SK-N-SH (cell line): ENCODE measurements at regions not wholly inside any gene's neighbourhood (a gene's known extent, or its start where the extent isn't known, plus 50 kb on each side); places are given as distances from the start of the nearest gene placed in this dataset.

Experiments
- CTCF ChIA-PET: fragments of 300-600, 350-600 bp; formaldehyde crosslinking; extraction: SDS; loops from one replicate; lab custom pipeline; 2021; lab: Yijun Ruan, JAX
- POLR2A ChIA-PET: fragments of 350-600 bp; sonication (Branson Sonifier 250); formaldehyde crosslinking; extraction: SDS; loops from one replicate; lab custom pipeline; 2020; ENCODE audit warnings: antibody characterized with exemption, inconsistent platforms; lab: Yijun Ruan, JAX
- DNase-seq: peaks from one replicate; pipeline ENCODE4 v3.0.0; 2012
- H2AFZ ChIP-seq: fragments of 200-600 bp; sonication (generic); 2 replicates; pipeline ENCODE4 v1.8.1; 2016; ENCODE audit warnings: antibody characterized with exemption, mild to moderate bottlenecking, low read depth
- H3F3A ChIP-seq: fragments of 200-600 bp; sonication (generic); replicated peaks from 2 replicates; pipeline ENCODE3; 2016; ENCODE audit warnings: antibody characterized with exemption, mild to moderate bottlenecking; ENCODE audit not compliant: insufficient read depth
- H3K27ac ChIP-seq, 2 experiments: fragments of 200-500 bp in 1 of 2; fragments of 200-600 bp in 1 of 2; sonication (Bioruptor generic) in 1 of 2; sonication (generic), shearing (Covaris generic) in 1 of 2; 2 replicates each; pipeline versions ENCODE4 v1.5.1 to v1.6.1; 2014 to 2016; ENCODE audit warnings: low read depth in 2 of 2, inconsistent platforms in 1 of 2, low read length in 1 of 2, mild to moderate bottlenecking in 1 of 2, mixed read lengths in 1 of 2
- H3K27me3 ChIP-seq: fragments of 200-600 bp; sonication (generic), shearing (Covaris generic); 2 replicates; pipeline ENCODE4 v1.6.1; 2016; ENCODE audit warnings: mixed run types; ENCODE audit not compliant: insufficient read depth
- H3K36me3 ChIP-seq, 2 experiments: fragments of 200-500 bp in 1 of 2; fragments of 200-600 bp in 1 of 2; sonication (Bioruptor generic) in 1 of 2; sonication (generic) in 1 of 2; replicated peaks in 1 of 2; 2 replicates each; pipeline versions ENCODE3 to v1.5.1; 2014 to 2016; ENCODE audit warnings: low read length in 1 of 2, mild to moderate bottlenecking in 1 of 2; ENCODE audit not compliant: insufficient read depth in 2 of 2, control insufficient read depth in 1 of 2
- H3K4me1 ChIP-seq, 2 experiments: fragments of 200-500 bp in 1 of 2; fragments of 200-600 bp in 1 of 2; sonication (Bioruptor generic) in 1 of 2; sonication (generic), shearing (Covaris generic) in 1 of 2; 2 replicates each; pipeline versions ENCODE4 v1.5.1 to v1.6.1; 2014 to 2016; ENCODE audit warnings: low read depth in 1 of 2, low read length in 1 of 2, mixed run types in 1 of 2; ENCODE audit not compliant: insufficient read depth in 2 of 2, control insufficient read depth in 1 of 2
- H3K4me2 ChIP-seq: fragments of 200-600 bp; sonication (generic), shearing (Covaris generic); 2 replicates; pipeline ENCODE4 v1.6.1; 2017; ENCODE audit warnings: mixed run types
- H3K4me3 ChIP-seq, 2 experiments: fragments of 200-500 bp in 1 of 2; fragments of 200-600 bp in 1 of 2; sonication (Bioruptor generic) in 1 of 2; sonication (generic), shearing (Covaris generic) in 1 of 2; 2 replicates each; pipeline versions ENCODE4 v1.5.1 to v1.8.1; 2014 to 2016; ENCODE audit warnings: low read depth in 2 of 2, inconsistent platforms in 1 of 2, low read length in 1 of 2, mild to moderate bottlenecking in 1 of 2, mixed read lengths in 1 of 2, moderate library complexity in 1 of 2
- H3K79me2 ChIP-seq: fragments of 200-600 bp; sonication (generic); 2 replicates; pipeline ENCODE4 v1.8.1; 2017; ENCODE audit warnings: mild to moderate bottlenecking; ENCODE audit not compliant: insufficient read depth
- H3K9ac ChIP-seq: fragments of 200-600 bp; sonication (generic); 2 replicates; pipeline ENCODE4 v1.6.1; 2017; ENCODE audit warnings: mixed run types
- H3K9me2 ChIP-seq: fragments of 200-600 bp; sonication (generic); 2 replicates; pipeline ENCODE4 v1.6.1; 2017; ENCODE audit warnings: mixed run types
- H3K9me3 ChIP-seq: fragments of 200-600 bp; sonication (generic); 2 replicates; pipeline ENCODE4 v1.6.1; 2017; ENCODE audit warnings: mixed run types, mild to moderate bottlenecking, moderate library complexity
- H4K20me1 ChIP-seq: fragments of 200-600 bp; sonication (generic); 2 replicates; pipeline ENCODE4 v1.6.1; 2017; ENCODE audit warnings: mild to moderate bottlenecking, mixed run types; ENCODE audit not compliant: insufficient read depth
- FOXM1 ChIP-seq: IDR thresholded peaks from 2 replicates; pipeline ENCODE4 v1.4.0; 2012; ENCODE audit warnings: low read depth, mild to moderate bottlenecking
- JUND ChIP-seq: IDR thresholded peaks from 2 replicates; pipeline ENCODE4 v1.4.0; 2012
- MEF2A ChIP-seq: IDR thresholded peaks from 2 replicates; pipeline ENCODE4 v1.4.0; 2012; ENCODE audit warnings: low read depth, borderline replicate concordance
- MXI1 ChIP-seq: IDR thresholded peaks from 2 replicates; pipeline ENCODE4 v1.6.1; 2012; ENCODE audit warnings: mild to moderate bottlenecking, low read depth, low read length, improper control_type of control experiment
- NRF1 ChIP-seq: IDR thresholded peaks from 2 replicates; pipeline ENCODE4 v1.6.1; 2012; ENCODE audit warnings: low read depth, mild to moderate bottlenecking, low read length
- SIN3A ChIP-seq: IDR thresholded peaks from 2 replicates; pipeline ENCODE4 v1.6.1; 2012; ENCODE audit warnings: low read depth, mild to moderate bottlenecking, low read length, moderate library complexity, borderline replicate concordance
- TEAD4 ChIP-seq: IDR thresholded peaks from 2 replicates; pipeline ENCODE4 v1.4.0; 2012; ENCODE audit warnings: mild to moderate bottlenecking, borderline replicate concordance; ENCODE audit not compliant: insufficient read depth
- WGBS: methylation state at CpG from one replicate; pipeline ENCODE4 v1.1.6; 2017; ENCODE audit warnings: low lambda C conversion rate; 5-methylcytosine and 5-hydroxymethylcytosine counted together
- TF ChIP-seq, protein P1 (sequence below): IDR thresholded peaks from 2 replicates; pipeline ENCODE4 v1.6.1; 2012; ENCODE audit warnings: mild to moderate bottlenecking, low read depth, low read length, moderate library complexity

- TF ChIP-seq NRF1 (no peak), MXI1 (no peak), MEF2A (no peak), JUND (no peak), SIN3A (no peak), FOXM1 (no peak)
- TF ChIP-seq, all 33 proteins: peak for 0
Observed at GRCh38 chr9:108101410-108101809, 611.8 kb upstream of the KLF4 start (continued).

DNA sequence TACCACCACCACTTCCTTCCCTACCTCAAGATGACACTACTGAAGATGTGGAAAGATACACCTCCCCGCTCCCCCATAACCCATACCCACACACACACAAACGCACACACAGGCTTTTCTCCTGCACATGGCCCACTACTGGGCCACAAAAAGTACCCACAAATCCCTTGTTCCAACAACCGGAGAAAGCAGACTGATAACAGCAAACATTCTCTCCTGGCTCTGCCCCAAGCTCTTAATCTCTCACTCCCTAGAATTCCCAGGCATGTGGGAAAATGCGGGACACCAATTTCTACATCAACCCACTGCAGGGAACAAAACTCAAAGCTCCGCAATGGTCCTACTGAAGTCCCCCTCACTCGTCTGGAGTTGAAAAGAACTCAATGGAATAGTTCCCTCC is 611.0 kb upstream of the KLF4 start:
- H3F3A ChIP-seq: no peaks in the 10 kb centered on the region
- H3K27me3 ChIP-seq: no peaks in the 10 kb centered on the region; the same call in 1 of the 2 replicates
- H3K36me3 ChIP-seq: no peaks in the 10 kb centered on the region
- no peak overlapping the region for H3K4me3 ChIP-seq
- no peaks in the 10 kb centered on the region for H3K79me2 ChIP-seq
- H3K9me3 ChIP-seq: no peaks in the 10 kb centered on the region
- 52% methylated on average over 6 of the region's 6 CpGs for WGBS
- H3K4me1 ChIP-seq: no peaks in the 10 kb centered on the region; a peak in 1 of 4 replicates
- H3K9me2 ChIP-seq: no peaks in the 10 kb centered on the region
- no peak overlapping the region for H3K4me2 ChIP-seq
- H4K20me1 ChIP-seq: no peaks in the 10 kb centered on the region
- no peak overlapping the region for H3K9ac ChIP-seq
- H3K27ac ChIP-seq: no peak overlapping the region
- no peak for DNase-seq
- ChIA-PET POLR2A (no interaction called here), CTCF (no interaction called here)
- TF ChIP-seq MEF2A: no peak
- no peak for TF ChIP-seq TEAD4
- no peak for TF ChIP-seq FOXM1
- no peak for TF ChIP-seq NRF1
- TF ChIP-seq, all 33 proteins: peak for 0
- no peak overlapping the region for H2AFZ ChIP-seq

GRCh38 chr9:108099854-108100253 is 610.3 kb upstream of the KLF4 start:
- Histone ChIP-seq H3K4me1 (no peaks in the 10 kb centered on the region; a peak in 1 of 4 replicates), H3K9me2 (no peaks in the 10 kb centered on the region), H3K9me3 (no peaks in the 10 kb centered on the region), H3K36me3 (no peaks in the 10 kb centered on the region), H3F3A (no peaks in the 10 kb centered on the region), H3K9ac (no peak overlapping the region), H3K27me3 (no peaks in the 10 kb centered on the region; the same call in 1 of the 2 replicates), H4K20me1 (no peaks in the 10 kb centered on the region), H3K4me3 (no peak overlapping the region)
- no peak for DNase-seq
- ChIA-PET CTCF (no interaction called here), POLR2A (no interaction called here)
- TF ChIP-seq, protein P1, sequence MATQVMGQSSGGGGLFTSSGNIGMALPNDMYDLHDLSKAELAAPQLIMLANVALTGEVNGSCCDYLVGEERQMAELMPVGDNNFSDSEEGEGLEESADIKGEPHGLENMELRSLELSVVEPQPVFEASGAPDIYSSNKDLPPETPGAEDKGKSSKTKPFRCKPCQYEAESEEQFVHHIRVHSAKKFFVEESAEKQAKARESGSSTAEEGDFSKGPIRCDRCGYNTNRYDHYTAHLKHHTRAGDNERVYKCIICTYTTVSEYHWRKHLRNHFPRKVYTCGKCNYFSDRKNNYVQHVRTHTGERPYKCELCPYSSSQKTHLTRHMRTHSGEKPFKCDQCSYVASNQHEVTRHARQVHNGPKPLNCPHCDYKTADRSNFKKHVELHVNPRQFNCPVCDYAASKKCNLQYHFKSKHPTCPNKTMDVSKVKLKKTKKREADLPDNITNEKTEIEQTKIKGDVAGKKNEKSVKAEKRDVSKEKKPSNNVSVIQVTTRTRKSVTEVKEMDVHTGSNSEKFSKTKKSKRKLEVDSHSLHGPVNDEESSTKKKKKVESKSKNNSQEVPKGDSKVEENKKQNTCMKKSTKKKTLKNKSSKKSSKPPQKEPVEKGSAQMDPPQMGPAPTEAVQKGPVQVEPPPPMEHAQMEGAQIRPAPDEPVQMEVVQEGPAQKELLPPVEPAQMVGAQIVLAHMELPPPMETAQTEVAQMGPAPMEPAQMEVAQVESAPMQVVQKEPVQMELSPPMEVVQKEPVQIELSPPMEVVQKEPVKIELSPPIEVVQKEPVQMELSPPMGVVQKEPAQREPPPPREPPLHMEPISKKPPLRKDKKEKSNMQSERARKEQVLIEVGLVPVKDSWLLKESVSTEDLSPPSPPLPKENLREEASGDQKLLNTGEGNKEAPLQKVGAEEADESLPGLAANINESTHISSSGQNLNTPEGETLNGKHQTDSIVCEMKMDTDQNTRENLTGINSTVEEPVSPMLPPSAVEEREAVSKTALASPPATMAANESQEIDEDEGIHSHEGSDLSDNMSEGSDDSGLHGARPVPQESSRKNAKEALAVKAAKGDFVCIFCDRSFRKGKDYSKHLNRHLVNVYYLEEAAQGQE: no peak
- TF ChIP-seq, all 33 proteins: peak for 0
- no peak overlapping the region for H2AFZ ChIP-seq
- H3K27ac ChIP-seq: no peak overlapping the region
- H3K4me2 ChIP-seq: no peak overlapping the region
- no peaks in the 10 kb centered on the region for H3K79me2 ChIP-seq
- 43% methylated on average over 3 of the region's 3 CpGs for whole genome bisulfite sequencing
